DND-41 (cell line): ENCODE measurements at regions not wholly inside any gene's neighbourhood (a gene's known extent, or its start where the extent isn't known, plus 50 kb on each side); places are given as distances from the start of the nearest gene placed in this dataset.

Experiments
- ATAC-seq: fragments of 200-7000 bp; cut with Tn5 transposase; 3 replicates; pipeline ENCODE4 v1.9.1; 2021; ENCODE audit warnings: low read depth; ENCODE audit not compliant: insufficient read depth
- DNase-seq: peaks from one replicate; pipeline ENCODE4 v3.0.0-alpha.2; 2020
- H2AFZ ChIP-seq: 2 replicates; pipeline ENCODE4 v1.6.0; 2012; ENCODE audit warnings: low read depth, low read length
- H3K27ac ChIP-seq: 2 replicates; pipeline ENCODE4 v1.5.1; 2012; ENCODE audit warnings: low read length, inconsistent platforms
- H3K27me3 ChIP-seq: fragments of 200-600 bp; sonication (generic); 2 replicates; pipeline ENCODE4 v1.6.0; 2012; ENCODE audit warnings: low read length, mild to moderate bottlenecking, inconsistent platforms; ENCODE audit not compliant: insufficient read depth, poor library complexity
- H3K36me3 ChIP-seq: 2 replicates; pipeline ENCODE4 v1.5.1; 2012; ENCODE audit warnings: low read length, inconsistent platforms; ENCODE audit not compliant: insufficient read depth
- H3K4me1 ChIP-seq: 2 replicates; pipeline ENCODE4 v1.5.1; 2012; ENCODE audit warnings: mild to moderate bottlenecking, low read length; ENCODE audit not compliant: insufficient read depth
- H3K4me2 ChIP-seq: 2 replicates; pipeline ENCODE4 v1.6.0; 2012; ENCODE audit warnings: mild to moderate bottlenecking, moderate library complexity, low read length, inconsistent platforms; ENCODE audit not compliant: insufficient read depth
- H3K4me3 ChIP-seq, 2 experiments: fragments of 200-600 bp in 1 of 2; shearing (Covaris generic) in 1 of 2; 2 replicates each; pipeline ENCODE4 v1.5.1; 2012 to 2016; ENCODE audit warnings: inconsistent platforms in 2 of 2, low read length in 2 of 2, mild to moderate bottlenecking in 2 of 2, low read depth in 1 of 2, moderate library complexity in 1 of 2
- H3K79me2 ChIP-seq: 2 replicates; pipeline ENCODE4 v1.6.0; 2012; ENCODE audit warnings: low read length, inconsistent platforms; ENCODE audit not compliant: insufficient read depth
- H3K9ac ChIP-seq: 2 replicates; pipeline ENCODE4 v1.6.0; 2012; ENCODE audit warnings: low read depth, mild to moderate bottlenecking, inconsistent platforms, low read length, moderate library complexity
- H3K9me3 ChIP-seq: 2 replicates; pipeline ENCODE4 v1.5.1; 2012; ENCODE audit warnings: low read length, moderate library complexity, mild to moderate bottlenecking, inconsistent platforms; ENCODE audit not compliant: insufficient read depth, severe bottlenecking
- H4K20me1 ChIP-seq: 2 replicates; pipeline ENCODE4 v1.6.0; 2012; ENCODE audit warnings: low read length; ENCODE audit not compliant: insufficient read depth
- EZH2 ChIP-seq: IDR thresholded peaks from 3 replicates; pipeline ENCODE4 v1.6.1; 2012; ENCODE audit warnings: borderline replicate concordance, low read depth, mild to moderate bottlenecking, moderate library complexity, low read length, inconsistent platforms; ENCODE audit not compliant: severe bottlenecking
- TF ChIP-seq, protein P1 (sequence below): IDR thresholded peaks from 2 replicates; pipeline ENCODE4 v1.5.1; 2012; ENCODE audit warnings: borderline replicate concordance, low read length, moderate library complexity, mild to moderate bottlenecking; ENCODE audit not compliant: poor library complexity, severe bottlenecking; ENCODE audit errors: extremely low read depth

DNA sequence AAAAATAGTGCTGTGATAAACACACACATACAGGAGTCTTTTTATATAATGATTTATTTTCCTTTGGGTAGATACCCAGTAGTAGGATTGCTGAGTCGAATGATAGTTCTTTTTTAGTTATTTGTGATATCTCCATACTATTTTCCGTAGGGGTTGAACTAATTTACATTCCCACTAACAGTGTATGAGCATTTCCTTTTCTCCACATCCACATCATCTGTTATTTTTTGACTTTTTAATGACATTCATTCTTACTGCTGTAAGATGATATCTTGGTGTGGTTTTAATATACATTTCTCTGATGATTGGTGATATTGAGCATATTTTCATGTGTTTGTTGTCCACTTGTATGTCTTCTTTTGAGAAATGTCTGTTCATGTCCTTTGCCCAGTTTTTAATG is 78.3 kb downstream of the NIBAN1 start:
- Histone ChIP-seq H2AFZ (no peak overlapping the region), H3K4me3 (no peak overlapping the region), H4K20me1 (no peaks in the 10 kb centered on the region), H3K36me3 (no peaks in the 10 kb centered on the region), H3K4me2 (no peak overlapping the region), H3K9me3 (no peaks in the 10 kb centered on the region), H3K27me3 (no peaks in the 10 kb centered on the region), H3K9ac (no peak overlapping the region), H3K79me2 (no peaks in the 10 kb centered on the region), H3K4me1 (no peaks in the 10 kb centered on the region), H3K27ac (no peak overlapping the region)
- no peak for ATAC-seq
- DNase-seq, result no peak
- TF ChIP-seq, protein P1, sequence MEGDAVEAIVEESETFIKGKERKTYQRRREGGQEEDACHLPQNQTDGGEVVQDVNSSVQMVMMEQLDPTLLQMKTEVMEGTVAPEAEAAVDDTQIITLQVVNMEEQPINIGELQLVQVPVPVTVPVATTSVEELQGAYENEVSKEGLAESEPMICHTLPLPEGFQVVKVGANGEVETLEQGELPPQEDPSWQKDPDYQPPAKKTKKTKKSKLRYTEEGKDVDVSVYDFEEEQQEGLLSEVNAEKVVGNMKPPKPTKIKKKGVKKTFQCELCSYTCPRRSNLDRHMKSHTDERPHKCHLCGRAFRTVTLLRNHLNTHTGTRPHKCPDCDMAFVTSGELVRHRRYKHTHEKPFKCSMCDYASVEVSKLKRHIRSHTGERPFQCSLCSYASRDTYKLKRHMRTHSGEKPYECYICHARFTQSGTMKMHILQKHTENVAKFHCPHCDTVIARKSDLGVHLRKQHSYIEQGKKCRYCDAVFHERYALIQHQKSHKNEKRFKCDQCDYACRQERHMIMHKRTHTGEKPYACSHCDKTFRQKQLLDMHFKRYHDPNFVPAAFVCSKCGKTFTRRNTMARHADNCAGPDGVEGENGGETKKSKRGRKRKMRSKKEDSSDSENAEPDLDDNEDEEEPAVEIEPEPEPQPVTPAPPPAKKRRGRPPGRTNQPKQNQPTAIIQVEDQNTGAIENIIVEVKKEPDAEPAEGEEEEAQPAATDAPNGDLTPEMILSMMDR, result no peak
- no peak for TF ChIP-seq EZH2

DNA sequence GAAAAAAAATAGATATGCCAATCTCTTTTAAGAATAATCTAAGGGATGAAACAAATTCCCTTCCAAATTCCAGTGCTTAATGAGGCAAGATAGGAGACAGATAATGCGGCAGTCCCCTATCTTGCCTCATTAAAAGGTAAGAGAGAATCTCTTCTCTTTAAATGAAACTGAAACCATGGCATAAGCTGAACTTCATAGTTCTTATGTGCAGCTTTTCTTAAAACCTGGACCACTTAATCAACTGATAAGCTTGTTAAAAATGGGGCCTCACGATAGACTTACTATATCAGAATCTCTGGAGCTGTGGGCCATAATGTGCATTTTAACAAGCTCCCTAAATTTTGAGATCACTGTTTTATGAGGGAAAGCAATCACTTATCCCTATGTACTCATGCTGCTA is 79.2 kb downstream of the NIBAN1 start:
- Histone ChIP-seq H2AFZ (no peak overlapping the region), H3K9ac (no peak overlapping the region), H3K27me3 (peaks cover 3% of the 10 kb centered on the region), H3K79me2 (no peaks in the 10 kb centered on the region), H3K9me3 (no peaks in the 10 kb centered on the region), H3K4me2 (no peak overlapping the region), H3K27ac (no peak overlapping the region), H4K20me1 (no peaks in the 10 kb centered on the region), H3K36me3 (no peaks in the 10 kb centered on the region), H3K4me3 (no peak overlapping the region), H3K4me1 (no peaks in the 10 kb centered on the region)
- ATAC-seq (no peak), DNase-seq (no peak)
- no peak for TF ChIP-seq EZH2
- TF ChIP-seq, protein P1, result no peak

DNA sequence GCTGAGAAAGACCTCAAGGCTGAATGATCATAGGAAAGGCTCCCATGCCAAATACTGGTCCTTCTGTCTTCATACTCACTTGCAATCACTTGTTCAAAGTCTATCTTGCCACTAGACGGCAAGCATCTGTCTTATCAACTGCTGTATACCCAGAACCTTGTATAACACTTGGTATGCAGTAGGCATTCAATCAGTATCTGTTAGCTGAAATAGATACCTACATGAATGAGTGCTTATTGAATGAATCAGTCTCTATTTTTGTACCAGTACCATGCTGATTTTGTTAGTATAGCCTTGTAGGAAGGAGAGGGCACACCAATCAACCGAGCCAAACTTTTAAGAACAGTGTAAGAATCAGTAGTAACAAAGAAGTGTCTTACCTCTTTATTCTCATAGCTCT is 80.6 kb downstream of the NIBAN1 start:
- ATAC-seq (no peak), DNase-seq (no peak)
- no peaks in the 10 kb centered on the region for H3K4me1 ChIP-seq
- no peak overlapping the region for H3K9ac ChIP-seq
- TF ChIP-seq, protein P1, result no peak
- TF ChIP-seq EZH2, result no peak
- H3K79me2 ChIP-seq, result no peaks in the 10 kb centered on the region
- H3K9me3 ChIP-seq, result no peaks in the 10 kb centered on the region
- no peak overlapping the region for H2AFZ ChIP-seq
- H3K36me3 ChIP-seq, result no peaks in the 10 kb centered on the region
- H4K20me1 ChIP-seq, result no peaks in the 10 kb centered on the region
- H3K4me3 ChIP-seq, result no peak overlapping the region
- H3K27me3 ChIP-seq, result peaks cover 3% of the 10 kb centered on the region
- no peak overlapping the region for H3K4me2 ChIP-seq
- no peak overlapping the region for H3K27ac ChIP-seq

DNA sequence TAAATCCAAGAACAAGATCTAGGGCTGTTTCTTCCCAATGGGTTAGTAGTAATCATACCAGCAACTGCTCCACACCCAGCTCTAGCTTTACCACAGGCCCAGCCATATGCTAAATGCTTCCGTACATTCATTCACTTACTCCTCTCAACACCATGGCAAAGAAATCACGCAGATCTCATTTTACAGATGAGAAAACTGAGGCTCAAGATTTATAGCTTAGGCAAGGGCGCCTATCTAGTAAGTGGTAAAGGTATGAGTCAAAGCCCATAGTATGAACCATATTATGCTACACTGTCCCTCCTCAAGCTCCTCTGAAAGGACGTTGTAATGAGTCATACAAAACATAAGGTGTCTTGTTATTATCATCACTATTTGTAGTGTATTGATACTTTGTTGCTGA is 82.2 kb downstream of the NIBAN1 start:
- no peak overlapping the region for H3K4me2 ChIP-seq
- no peak overlapping the region for H3K9ac ChIP-seq
- no peaks in the 10 kb centered on the region for H3K79me2 ChIP-seq
- no peak for TF ChIP-seq EZH2
- TF ChIP-seq, protein P1, result no peak
- H4K20me1 ChIP-seq, result no peaks in the 10 kb centered on the region
- no peak for DNase-seq
- no peak overlapping the region for H2AFZ ChIP-seq
- ATAC-seq, result no peak
- no peak overlapping the region for H3K4me3 ChIP-seq
- no peaks in the 10 kb centered on the region for H3K36me3 ChIP-seq
- H3K9me3 ChIP-seq, result no peaks in the 10 kb centered on the region
- no peak overlapping the region for H3K27ac ChIP-seq
- no peaks in the 10 kb centered on the region for H3K4me1 ChIP-seq
- peaks cover 3% of the 10 kb centered on the region for H3K27me3 ChIP-seq
